D721Med (cell line): ENCODE measurements at regions not wholly inside any gene's neighbourhood (a gene's known extent, or its start where the extent isn't known, plus 50 kb on each side); places are given as distances from the start of the nearest gene placed in this dataset.

Experiments
- DNase-seq: peaks from one replicate; pipeline ENCODE4 v3.0.0; 2011; ENCODE audit warnings: low spot score; ENCODE audit not compliant: insufficient read length
- FAIRE-seq: peaks from 2 replicates; lab custom pipeline; 2011; peaks lifted over from hg19 to GRCh38; lab: Jason Lieb, UNC
- CTCF ChIP-seq: IDR thresholded peaks from 2 replicates; pipeline ENCODE4 v1.5.1; 2012; ENCODE audit warnings: mild to moderate bottlenecking, control low read depth; ENCODE audit not compliant: insufficient read depth; ENCODE audit errors: missing control alignments

GRCh38 chr6:44512868-44513741 is 125.6 kb downstream of the CDC5L start:
- DNase-seq, result no peak
- no peak for FAIRE-seq
- TF ChIP-seq CTCF, result no peak

GRCh38 chr6:44514085-44514484 is 126.6 kb downstream of the CDC5L start:
- FAIRE-seq (no peak), DNase-seq (no peak)
- no peak for TF ChIP-seq CTCF

- FAIRE-seq (no peak), DNase-seq (no peak)
- TF ChIP-seq CTCF, result no peak
Observed at GRCh38 chr6:44514576-44515193, 127.2 kb downstream of the CDC5L start.

GRCh38 chr6:44522871-44523270 is 135.4 kb downstream of the CDC5L start:
- no peak for DNase-seq
- no peak for TF ChIP-seq CTCF
- no peak for FAIRE-seq

- no peak for FAIRE-seq
- no peak for TF ChIP-seq CTCF
- no peak for DNase-seq
Observed at GRCh38 chr6:44524476-44525227, 137.1 kb downstream of the CDC5L start.

GRCh38 chr6:44525761-44526351 is 138.3 kb downstream of the CDC5L start:
- no peak for TF ChIP-seq CTCF
- DNase-seq (no peak), FAIRE-seq (no peak)
